HG02798 (cell line): ENCODE measurements at regions not wholly inside any gene's neighbourhood (a gene's known extent, or its start where the extent isn't known, plus 50 kb on each side); places are given as distances from the start of the nearest gene placed in this dataset.
"Not testable (repeated sequence)": the region's sequence is repeated elsewhere in the genome, so short reads cannot be mapped to it uniquely, and the experiment has no call there.

Experiments used
- ATAC-seq: cut with Tn5 transposase; IDR thresholded peaks from one replicate; pipeline ENCODE4 v1.9.1; 2021; ENCODE audit warnings: mild to moderate bottlenecking; ENCODE audit not compliant: unreplicated experiment, poor library complexity

DNA sequence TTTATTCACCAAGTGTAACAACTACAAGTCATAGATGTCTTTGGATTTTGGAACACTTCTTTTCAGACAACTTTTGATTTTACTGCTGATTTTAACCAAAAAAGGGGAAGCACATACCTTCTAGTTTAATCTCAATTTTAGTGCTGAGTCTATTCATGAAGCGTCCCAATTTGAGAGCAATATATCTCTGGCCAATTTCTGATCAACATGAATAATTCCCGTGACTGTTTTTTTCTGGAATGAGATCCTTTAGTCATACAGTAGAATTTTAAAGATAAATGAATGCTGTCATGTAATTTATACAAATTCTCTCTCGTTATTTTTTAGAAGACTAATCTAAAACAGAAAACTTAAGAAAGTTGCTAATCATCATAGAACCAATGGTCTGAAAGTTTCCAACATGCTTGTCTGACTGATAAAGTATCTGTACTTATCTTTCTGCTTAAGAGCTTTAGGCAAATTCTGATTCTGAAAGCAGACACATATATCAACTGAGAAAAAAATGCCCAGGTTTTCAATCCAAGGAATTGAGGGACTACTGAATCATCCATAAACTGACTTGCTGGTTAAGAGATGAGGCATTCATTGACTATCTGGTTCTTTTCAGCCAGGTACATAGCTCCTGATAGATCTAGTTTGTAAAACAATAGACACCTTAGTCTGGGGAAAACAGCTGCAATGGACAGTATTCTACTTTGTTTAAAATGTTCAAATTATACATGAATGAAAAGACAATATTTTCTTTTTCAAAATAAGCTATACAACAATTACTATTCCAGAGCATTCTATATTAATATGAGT, 657.5 kb downstream of the RFPL4B start:
- no peak for ATAC-seq

DNA sequence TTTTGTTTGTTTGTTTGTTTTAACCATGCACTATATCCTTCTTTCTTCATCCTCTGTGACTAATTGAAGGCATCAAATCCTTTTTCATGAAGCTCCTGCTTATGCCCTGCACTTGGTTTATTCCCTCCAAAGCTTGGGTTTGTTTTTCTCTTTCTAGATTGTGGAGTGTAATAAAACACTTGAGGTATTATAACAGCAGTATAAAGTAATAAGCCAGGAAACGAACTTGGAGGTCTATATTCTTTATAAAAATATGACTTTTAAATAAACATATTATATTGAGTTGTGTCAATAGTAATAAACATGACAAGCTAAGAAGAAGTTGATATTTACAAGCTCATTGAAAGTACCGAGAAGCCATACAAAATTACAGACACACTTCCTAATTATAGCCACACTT, 659.4 kb downstream of the RFPL4B start:
- ATAC-seq, result no peak

DNA sequence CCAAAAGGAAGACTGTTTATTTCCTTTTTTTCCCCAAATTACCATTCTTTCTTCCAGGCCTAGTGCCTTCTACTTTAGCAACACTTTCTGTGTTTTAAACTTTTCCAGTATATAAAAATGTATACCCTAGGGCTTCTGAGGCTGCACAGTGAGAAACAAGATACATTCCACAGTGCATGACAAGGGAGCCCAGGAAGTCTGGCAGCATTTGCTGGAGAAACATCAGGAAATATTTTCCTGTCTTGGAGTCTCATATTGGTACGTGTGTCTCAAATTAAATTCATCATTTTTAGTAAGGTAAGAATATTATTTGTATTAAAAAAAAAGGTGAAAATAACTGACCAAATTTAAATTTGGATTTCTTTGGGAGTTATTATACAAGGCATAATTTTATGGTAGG, 662.6 kb downstream of the RFPL4B start:
- no peak for ATAC-seq

DNA sequence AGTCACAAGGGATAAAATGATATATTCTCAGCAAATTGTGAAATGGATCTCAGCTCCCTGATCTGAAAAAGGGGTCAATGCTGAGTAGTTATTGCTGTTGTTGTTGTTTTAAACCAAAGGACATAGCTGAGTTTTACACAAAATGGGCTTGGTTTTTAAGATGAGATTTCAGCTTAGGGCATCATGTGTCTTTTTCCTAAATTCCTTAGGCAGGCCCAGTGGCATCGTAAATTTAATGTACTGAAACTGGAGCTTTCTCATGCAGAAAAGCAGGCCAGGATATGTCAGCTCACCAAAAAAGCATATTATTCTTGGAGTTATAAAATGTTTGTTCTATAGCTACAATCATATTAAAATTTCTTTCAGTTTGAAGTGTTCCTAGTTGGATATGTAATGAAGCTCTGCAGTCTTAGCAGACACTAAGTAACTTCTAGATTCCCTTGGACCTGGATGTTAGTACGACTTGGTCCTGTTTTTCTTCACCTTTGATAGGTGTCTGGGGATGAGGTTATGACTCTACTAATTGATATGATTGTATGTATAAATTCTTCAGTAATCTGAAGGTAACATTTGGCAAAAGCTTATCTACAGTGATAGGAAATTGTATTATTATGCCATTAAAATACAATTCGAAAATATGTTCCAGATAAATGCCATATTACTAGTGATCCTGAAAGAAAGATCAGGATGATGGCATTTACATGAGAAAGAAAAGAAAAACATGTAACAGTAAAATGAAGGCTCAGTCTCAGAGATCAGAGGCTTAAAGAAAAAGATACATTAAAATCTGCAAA, 663.3 kb downstream of the RFPL4B start:
- ATAC-seq, result no peak

DNA sequence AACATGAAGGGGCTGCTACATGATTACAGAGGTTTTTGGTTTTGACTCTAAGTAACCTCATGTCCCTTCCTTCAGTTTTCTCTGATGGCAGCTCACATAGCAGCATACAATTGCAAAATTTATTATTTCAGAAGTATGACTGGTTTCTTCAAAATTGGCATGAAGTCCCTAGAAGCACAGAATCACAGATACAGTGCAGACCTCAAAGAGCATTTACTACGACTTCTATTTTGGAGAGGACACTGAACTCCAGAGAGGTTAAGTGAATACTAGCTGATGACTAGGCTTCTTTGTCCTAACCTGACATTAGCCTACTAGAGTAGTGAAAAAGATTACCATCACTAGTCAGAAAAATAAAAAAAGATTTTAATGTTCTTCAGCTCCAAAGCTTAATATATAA, 664.3 kb downstream of the RFPL4B start:
- ATAC-seq, result no peak

DNA sequence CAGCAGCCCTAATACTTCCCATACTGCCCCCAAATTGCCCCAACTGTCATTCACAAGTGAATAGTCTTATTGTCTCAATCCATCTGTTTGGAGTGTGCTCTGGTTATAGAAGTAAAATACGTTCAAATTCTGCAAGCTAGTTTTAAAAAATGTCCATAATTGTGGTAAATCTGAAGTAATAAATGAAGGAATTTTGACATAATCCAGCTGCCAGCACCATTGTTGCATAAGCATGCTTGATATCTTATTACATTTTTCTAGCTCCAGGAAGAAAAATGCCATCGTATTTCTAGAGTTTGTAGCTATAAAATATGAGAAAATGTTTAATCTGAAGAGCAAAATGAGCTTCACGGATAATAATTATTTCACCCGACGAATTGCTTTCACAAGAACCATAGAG, 664.7 kb downstream of the RFPL4B start:
- ATAC-seq, result no peak

DNA sequence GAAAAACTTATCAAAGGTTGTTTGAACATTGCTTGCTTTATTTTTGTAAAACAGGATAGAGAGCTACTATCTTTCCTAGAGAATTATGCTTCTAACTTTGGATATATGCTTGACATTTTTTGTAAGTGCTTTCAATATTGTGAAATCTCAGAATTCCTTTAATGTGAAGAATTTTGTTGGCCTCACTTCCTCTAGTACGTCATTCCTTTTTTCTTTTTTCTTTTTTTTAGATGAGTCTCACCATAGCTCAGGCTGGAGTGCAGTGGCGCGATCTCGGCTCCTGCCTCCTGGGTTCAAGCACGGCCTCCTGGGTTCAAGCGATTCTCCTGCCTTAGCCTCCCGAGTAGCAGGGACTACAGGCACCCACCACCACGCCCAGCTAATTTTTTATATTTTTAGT, 668.1 kb downstream of the RFPL4B start:
- ATAC-seq, result no peak

DNA sequence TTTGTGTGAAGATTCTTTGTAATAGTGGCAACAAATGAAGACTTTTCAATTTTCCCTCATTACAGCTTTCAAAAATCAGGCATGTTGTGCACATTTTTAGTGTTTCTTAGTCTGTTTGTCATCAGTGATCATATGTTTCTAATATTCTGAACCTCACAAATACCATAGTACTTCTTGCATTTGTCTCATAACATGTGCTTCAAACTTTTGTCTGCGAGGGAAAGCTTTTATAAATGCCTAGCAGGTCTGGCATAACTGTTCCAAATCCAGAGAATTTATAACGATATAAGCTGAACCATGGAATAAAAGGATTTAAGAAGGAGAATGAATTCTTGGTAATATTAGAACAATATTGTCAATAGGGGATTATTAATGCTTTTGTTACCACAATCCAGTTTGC, 670.2 kb downstream of the RFPL4B start:
- ATAC-seq, result no peak

DNA sequence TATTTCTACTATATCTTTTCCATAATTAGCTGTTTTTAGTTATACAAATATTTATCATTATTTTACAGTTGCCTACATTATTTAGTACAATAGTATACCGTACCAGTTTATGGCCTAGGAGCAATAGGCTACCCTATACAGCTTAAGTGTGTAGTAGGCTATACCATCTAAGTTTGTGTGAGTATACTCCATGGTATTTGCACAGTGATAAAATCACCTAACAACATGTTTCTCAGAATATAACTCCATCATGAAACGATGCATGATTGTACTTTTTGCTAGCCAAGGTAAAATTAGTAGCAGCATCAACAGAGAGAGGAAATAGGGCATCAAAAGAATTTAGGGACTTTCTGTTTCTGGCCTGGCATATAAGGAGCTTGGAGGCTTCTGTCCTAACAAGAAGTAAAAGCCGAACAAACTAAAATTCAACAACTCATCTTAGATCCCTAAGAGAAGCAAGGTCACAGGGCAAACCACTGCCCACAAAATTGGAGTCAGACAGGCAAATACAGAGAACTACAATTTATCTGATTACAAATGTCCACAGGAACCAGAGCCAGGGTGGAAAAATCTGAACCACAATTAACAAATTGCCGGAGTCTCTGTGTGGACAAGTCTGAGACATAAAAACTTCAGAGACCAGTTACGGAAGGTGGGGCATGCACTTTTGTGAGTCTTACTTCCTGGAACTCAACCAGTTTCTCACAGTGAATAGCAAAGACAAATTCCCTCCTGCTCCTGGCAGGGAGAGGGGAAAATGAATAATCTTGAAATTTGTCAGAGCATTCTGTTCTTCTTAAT, 671.4 kb downstream of the RFPL4B start:
- no peak for ATAC-seq

DNA sequence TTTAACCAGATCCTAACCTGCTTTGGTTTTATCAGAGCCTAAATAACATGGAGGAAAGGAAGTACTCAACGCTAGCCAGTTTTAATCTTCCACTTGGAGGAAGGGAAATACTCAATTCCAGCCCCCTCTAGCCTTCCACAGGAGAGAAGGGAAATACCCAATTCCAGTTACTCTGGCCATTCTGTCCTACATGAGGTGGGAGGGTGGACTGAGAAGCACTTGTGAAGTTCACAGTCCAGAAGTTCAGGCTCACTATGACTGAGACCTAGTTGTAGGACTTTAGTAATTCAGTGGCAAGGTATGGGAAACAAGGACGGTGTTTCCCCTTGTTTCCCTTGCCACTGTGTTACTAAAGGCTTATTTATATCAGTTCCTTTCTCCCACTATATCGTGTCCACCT, 672.0 kb downstream of the RFPL4B start:
- ATAC-seq, result no peak

DNA sequence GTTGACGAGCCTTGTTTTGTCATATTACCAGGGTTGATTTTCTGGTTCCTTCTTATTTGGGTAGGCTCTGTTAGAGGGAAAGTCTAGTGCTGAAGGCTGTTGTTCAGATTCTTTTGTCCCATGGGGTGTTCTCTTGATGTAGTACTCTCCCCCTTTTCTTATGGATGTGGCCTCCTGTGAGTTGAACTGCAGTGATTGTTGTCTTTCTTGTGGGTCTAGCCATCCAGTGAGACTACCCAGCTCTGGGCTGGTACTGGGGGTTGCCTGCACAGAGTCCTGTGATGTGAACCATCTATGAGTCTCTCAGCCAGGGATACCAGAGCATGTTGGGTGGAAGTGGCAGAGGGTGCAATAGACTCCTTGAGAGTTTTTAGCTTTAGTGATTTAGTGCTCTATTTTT, 680.6 kb downstream of the RFPL4B start:
- no peak for ATAC-seq

DNA sequence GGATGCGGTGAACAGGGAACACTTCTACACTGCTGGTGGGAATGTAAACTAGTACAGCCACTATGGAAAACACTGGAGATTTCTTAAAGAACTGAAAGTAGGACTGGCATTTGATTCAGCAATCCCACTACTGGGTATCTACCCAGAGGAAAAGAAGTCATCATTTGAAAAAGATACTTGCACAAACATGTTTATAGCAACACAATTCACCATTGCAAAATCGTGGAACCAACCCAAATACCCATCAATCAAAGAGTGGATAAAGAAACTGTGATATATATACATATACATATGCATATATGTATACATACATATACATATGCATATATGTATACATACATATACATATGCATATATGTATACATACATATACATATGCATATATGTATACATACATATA, 682.0 kb downstream of the RFPL4B start:
- ATAC-seq, result not testable (repeated sequence)

DNA sequence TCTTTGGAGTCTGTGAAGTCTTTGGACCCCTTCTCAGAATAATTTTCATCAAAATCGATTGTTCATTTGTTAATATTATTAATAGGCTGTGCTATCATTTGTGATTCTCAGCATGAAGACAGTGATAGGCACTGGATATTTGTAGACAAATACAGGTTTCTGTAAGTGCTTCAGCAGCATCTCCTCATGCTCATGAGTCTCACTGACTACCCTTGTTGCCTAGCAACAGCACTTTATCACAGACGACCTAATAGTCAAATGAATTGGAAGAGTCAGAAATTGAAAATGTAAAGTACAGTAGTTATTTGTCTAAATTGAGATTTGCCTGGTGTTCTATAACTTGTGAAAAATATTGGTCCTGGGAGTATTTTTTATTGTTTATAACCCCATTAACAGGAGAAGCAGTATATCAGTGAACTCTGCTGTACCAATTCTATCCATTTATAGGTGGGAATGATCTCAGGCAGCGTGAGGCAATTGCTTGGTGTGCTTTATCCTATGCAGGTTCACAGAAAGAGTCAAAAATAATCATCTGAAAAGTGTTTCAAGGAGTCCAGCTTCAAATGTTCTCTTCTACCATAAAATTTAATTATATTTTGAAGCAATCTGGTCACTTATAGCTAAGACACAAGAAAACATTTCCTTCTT, 684.6 kb downstream of the RFPL4B start:
- no peak for ATAC-seq

DNA sequence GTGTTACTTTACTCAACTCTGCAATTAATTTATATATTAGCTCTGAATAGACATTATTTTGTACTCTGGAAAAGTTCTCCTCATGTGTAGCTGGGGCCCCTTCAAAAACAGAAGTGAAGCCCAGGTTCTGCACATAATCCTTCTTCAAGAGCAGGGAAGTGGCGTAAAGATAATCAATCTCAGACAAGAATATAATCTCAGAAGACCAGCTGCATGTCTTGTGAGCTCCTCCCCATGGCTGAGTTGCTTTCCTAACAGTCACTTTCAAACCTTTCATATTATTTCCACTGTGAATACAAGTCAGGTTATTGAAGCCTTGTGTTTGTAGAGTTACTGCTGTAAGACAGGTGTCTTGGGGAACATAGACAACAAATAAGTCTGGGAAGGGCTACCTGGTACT, 691.9 kb downstream of the RFPL4B start:
- ATAC-seq, result no peak

DNA sequence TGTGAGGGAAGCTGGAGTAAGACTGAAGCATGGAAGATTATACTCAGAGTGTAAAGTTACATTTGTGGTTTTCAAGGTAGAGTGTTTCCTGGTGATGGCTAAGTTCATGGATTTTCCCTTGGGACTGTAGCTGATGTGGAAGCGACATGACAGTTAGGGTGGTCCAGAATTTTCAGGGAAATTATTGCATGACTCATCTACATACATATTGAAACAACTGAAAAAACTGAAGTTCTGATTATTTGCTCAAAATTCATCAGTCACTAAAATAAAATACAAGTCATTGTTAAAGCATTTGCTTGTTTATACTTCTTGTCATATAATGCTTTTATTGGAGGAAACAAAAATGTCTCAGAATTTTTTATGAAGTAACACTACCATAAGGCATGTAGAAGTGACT, 700.0 kb downstream of the RFPL4B start:
- ATAC-seq, result no peak

DNA sequence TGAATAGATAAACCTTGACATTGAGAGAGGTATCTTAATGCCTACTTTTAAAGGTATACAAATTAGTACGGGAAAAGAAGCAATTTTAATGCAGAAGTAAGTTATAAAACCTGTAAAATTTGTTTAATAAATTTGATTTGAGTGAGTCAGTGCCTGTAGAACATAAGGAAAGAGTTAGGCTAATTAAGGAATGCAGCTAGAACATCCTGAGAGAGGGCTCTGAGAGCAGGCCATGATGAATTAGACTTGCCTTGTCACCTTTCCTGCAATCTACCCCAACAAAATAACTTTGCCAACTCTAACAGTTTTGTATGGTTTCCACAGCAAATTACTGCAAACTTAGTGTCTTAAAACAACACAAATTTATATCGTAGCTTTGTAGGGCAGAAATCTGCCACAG, 700.8 kb downstream of the RFPL4B start:
- no peak for ATAC-seq

DNA sequence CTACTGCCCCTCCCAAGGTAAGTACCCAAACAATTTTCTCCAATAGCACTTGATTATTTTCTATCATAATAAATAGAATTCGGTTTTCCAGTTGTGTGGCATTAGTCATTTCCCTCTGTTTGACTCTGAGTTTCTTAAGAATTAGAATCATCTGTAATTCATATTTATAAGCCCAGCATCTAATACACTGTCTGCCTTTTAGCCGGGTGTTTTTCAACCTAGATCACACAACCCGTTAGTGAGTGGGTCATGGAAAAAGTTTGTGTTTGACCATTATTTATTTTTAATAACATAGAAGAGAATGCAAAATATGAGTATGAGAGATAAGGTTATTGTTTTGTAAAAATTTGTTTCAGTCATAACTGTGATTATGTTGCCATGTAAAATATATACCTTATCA, 701.6 kb downstream of the RFPL4B start:
- no peak for ATAC-seq

DNA sequence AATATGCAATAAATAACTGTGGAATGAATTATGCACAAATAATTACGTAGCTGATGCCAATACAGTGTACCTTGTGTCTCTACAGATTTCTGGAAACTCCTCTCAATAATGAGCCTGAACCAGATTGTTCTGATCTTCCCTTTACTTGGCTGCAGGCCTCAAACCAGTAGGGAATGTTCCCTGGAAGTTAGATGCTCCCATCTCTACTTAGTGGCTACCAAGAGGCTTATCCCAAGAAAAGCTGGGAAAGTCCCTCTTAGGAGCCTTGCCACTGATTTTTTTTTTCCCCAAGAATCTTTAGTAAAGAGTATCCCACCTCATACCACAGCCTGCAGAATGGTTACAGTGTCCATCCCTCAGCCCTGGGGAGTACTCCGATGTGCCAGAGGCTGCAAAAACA, 702.1 kb downstream of the RFPL4B start:
- no peak for ATAC-seq

DNA sequence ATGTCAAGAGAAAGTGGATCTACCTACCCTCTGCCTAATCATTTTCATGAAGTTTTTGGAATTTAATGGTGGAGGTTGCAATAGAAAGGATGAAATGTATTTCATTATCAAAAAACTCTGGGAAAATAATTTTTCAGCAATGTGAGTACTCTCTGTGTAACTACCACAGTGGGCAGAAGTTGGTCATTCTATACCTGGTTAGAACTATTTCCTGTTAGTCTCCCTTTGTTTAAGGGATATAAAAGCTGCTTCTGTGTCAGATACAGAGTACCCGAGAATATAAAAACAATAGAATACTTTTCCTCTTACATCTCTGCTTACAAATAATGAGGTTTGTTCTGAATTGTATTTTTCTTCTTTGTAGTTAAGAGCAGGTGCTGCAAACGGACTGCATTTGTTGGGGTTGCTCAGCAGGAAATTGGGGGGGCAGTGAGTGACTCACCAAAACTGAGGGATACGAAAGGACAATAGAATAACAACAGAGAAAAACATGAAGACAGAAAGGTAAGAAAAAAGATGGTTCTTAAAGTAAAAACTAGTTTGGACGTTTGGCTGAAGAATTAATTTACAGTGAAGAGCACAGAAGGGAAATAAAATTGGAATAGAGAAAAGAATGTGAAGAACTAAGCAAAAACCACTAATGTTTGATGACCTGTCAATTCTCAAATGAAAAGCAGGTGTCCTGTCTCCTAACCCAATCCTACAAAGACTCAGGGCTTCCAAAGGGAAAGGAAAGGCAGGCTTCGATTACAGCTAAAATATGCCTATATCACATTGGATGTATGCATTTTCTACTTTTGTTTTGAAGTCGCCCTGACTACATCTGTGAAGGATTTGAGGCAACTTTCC, 703.1 kb downstream of the RFPL4B start:
- ATAC-seq, result no peak

DNA sequence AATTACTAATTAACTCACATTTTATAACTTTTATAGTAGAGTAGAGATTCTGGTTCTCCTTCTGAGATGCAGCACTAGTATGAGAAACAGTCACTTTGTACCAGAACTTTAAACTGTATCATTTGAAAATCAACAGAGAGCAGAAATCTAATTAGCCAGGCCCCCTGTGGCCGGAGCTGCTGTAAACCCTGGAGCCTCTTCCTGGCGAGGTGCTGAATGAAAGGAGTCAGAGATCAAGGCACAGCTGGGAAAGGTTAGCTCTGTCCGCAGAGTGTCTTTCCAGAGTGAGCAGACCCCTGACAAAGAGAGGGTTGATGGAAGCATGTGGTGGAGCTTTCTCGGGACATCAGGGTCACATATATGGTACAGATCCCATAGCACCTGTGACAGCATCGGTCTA, 703.8 kb downstream of the RFPL4B start:
- no peak for ATAC-seq
